Endodermal cell (in vitro differentiated cells): ENCODE measurements at regions not wholly inside any gene's neighbourhood (a gene's known extent, or its start where the extent isn't known, plus 50 kb on each side); places are given as distances from the start of the nearest gene placed in this dataset.

Experiments used
- DNase-seq: peaks from one replicate; pipeline ENCODE4 v3.0.0-alpha.2; 2017
- H3K27ac ChIP-seq: 2 replicates; pipeline ENCODE4 v1.5.1; 2013; ENCODE audit warnings: mild to moderate bottlenecking, low read depth, low read length, moderate library complexity
- H3K27me3 ChIP-seq: 2 replicates; pipeline ENCODE4 v1.6.1; 2013; ENCODE audit warnings: mild to moderate bottlenecking, low read length, moderate library complexity; ENCODE audit not compliant: insufficient read depth, control insufficient read depth, poor library complexity, severe bottlenecking
- H3K36me3 ChIP-seq: 2 replicates; pipeline ENCODE4 v1.7.0; 2013; ENCODE audit warnings: mild to moderate bottlenecking, low read length, moderate library complexity; ENCODE audit not compliant: control insufficient read depth, insufficient read depth
- H3K4me1 ChIP-seq: one replicate; pipeline ENCODE4 v1.7.0; 2013; ENCODE audit warnings: low read length; ENCODE audit not compliant: control insufficient read depth, insufficient read depth
- H3K4me3 ChIP-seq: 2 replicates; pipeline ENCODE4 v1.5.1; 2013; ENCODE audit warnings: mild to moderate bottlenecking, low read length, moderate library complexity
- H3K9ac ChIP-seq: 2 replicates; pipeline ENCODE4 v1.6.1; 2013; ENCODE audit warnings: mild to moderate bottlenecking, low read length, moderate library complexity; ENCODE audit not compliant: poor library complexity, severe bottlenecking; ENCODE audit errors: extremely low read depth
- H3K9me3 ChIP-seq: 2 replicates; pipeline ENCODE4 v1.6.1; 2013; ENCODE audit warnings: mild to moderate bottlenecking, low read length, moderate library complexity; ENCODE audit not compliant: control insufficient read depth
- H3K27ac Mint-ChIP-seq: 2 replicates; pipeline ENCODE4 v1.8.0; 2020; ENCODE audit warnings: mixed read lengths
- H3K27me3 Mint-ChIP-seq: 2 replicates; pipeline ENCODE4 v1.8.0; 2021; ENCODE audit warnings: mild to moderate bottlenecking, mixed read lengths; ENCODE audit not compliant: insufficient read depth
- H3K36me3 Mint-ChIP-seq: 2 replicates; pipeline ENCODE4 v1.8.0; 2020; ENCODE audit warnings: low read depth, mixed read lengths
- H3K4me1 Mint-ChIP-seq: 2 replicates; pipeline ENCODE4 v1.8.0; 2020; ENCODE audit warnings: mixed read lengths
- H3K4me3 Mint-ChIP-seq: 2 replicates; pipeline ENCODE4 v1.8.0; 2020; ENCODE audit warnings: mild to moderate bottlenecking, moderate library complexity, mixed read lengths
- H3K9me3 Mint-ChIP-seq: 2 replicates; pipeline ENCODE4 v1.8.0; 2020; ENCODE audit warnings: mild to moderate bottlenecking, mixed read lengths
- WGBS, 2 experiments: methylation state at CpG; one replicate each; pipeline versions ENCODE4 v1.1.5 to v1.1.7; 2013; ENCODE audit warnings: missing lambda C conversion rate in 2 of 2, mixed read lengths in 1 of 2; ENCODE audit not compliant: insufficient coverage in 1 of 2, insufficient read length in 1 of 2; 5-methylcytosine and 5-hydroxymethylcytosine counted together
- TF ChIP-seq, protein P1 (sequence below): fragments of 200-600 bp; sonication (generic); conservative IDR thresholded peaks from 2 replicates; pipeline ENCODE4 v1.5.0; 2021; ENCODE audit warnings: antibody characterized with exemption, mild to moderate bottlenecking

DNA sequence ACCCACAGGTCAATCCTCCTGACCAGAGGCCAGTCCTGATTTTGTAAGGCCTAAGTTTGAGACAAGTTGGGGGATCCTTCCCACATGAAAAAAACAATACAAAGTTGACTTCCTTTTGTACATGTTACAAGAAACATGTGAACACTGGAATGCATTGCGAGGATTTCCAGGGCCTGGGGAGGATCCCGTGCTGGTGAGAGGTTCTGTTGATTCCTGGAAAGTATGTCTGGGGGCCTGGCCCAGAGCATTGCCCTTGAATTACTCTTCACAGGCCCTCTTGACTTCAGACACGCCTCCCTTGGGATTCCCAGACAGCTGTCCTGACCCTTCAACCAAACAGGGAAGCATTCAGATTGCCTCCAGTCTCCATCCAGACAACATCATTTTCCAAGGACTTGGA is 234.2 kb upstream of the IRX2 start:
- Mint-ChIP-seq H3K9me3 (no peaks in the 10 kb centered on the region), H3K27ac (no peak overlapping the region), H3K4me3 (no peak overlapping the region), H3K4me1 (no peaks in the 10 kb centered on the region), H3K27me3 (peaks cover 1% of the 10 kb centered on the region), H3K36me3 (no peaks in the 10 kb centered on the region)
- TF ChIP-seq, protein P1, sequence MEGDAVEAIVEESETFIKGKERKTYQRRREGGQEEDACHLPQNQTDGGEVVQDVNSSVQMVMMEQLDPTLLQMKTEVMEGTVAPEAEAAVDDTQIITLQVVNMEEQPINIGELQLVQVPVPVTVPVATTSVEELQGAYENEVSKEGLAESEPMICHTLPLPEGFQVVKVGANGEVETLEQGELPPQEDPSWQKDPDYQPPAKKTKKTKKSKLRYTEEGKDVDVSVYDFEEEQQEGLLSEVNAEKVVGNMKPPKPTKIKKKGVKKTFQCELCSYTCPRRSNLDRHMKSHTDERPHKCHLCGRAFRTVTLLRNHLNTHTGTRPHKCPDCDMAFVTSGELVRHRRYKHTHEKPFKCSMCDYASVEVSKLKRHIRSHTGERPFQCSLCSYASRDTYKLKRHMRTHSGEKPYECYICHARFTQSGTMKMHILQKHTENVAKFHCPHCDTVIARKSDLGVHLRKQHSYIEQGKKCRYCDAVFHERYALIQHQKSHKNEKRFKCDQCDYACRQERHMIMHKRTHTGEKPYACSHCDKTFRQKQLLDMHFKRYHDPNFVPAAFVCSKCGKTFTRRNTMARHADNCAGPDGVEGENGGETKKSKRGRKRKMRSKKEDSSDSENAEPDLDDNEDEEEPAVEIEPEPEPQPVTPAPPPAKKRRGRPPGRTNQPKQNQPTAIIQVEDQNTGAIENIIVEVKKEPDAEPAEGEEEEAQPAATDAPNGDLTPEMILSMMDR, result no peak
- WGBS, 2 experiments, result 94 to 95% methylated on average over 3 of the region's 3 CpGs
- Histone ChIP-seq H3K36me3 (no peaks in the 10 kb centered on the region), H3K4me1 (no peaks in the 10 kb centered on the region), H3K9me3 (no peaks in the 10 kb centered on the region), H3K9ac (no peak overlapping the region), H3K27ac (no peak overlapping the region), H3K4me3 (no peak overlapping the region), H3K27me3 (no peaks in the 10 kb centered on the region)
- no peak for DNase-seq

DNA sequence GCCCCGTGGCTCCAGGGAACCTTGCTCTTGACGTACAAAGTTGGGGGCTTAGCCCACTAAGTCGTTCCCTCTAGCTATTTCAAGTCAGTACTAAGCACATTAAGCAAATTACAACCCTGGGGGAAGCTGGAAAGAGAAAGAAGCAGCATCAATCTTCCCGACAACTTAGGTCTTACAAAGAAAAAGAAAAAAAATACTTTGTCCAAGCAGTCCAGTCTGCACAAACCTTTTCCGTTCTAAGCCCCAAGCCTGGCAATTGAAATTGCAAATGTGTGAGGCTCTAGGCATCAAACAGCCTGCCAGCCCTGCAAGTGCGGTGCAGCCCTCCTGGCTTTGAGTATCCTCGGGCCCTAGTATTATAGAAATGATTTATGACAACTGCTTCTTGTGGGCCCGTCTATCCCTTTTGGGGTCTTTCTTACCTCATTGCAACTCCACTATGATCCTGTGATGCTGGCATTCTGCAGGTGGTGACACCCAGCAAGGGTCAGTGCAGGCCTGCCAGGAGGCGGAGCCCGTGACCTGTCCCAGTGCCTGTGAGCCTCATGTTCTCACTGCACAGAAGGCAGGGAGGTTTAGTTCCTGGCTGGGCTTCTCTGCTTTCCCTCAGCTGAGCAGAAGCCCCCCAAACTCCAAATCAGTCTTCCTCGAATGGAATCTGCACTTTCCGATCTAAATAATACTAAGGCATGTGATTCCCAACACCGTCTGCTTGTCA is 232.3 kb upstream of the IRX2 start:
- Mint-ChIP-seq H3K4me3 (no peak overlapping the region), H3K9me3 (no peaks in the 10 kb centered on the region), H3K4me1 (no peaks in the 10 kb centered on the region), H3K27me3 (no peaks in the 10 kb centered on the region), H3K27ac (no peak overlapping the region), H3K36me3 (no peaks in the 10 kb centered on the region)
- Histone ChIP-seq H3K36me3 (no peaks in the 10 kb centered on the region), H3K27ac (peak overlapping the region; percentile 52), H3K9ac (no peak overlapping the region), H3K27me3 (no peaks in the 10 kb centered on the region), H3K9me3 (no peaks in the 10 kb centered on the region), H3K4me3 (no peak overlapping the region), H3K4me1 (no peaks in the 10 kb centered on the region)
- TF ChIP-seq, protein P1, result no peak
- 87 to 89% methylated on average over 8 to 13 of the region's 13 CpGs for whole genome bisulfite sequencing, 2 experiments
- DNase-seq, result no peak

DNA sequence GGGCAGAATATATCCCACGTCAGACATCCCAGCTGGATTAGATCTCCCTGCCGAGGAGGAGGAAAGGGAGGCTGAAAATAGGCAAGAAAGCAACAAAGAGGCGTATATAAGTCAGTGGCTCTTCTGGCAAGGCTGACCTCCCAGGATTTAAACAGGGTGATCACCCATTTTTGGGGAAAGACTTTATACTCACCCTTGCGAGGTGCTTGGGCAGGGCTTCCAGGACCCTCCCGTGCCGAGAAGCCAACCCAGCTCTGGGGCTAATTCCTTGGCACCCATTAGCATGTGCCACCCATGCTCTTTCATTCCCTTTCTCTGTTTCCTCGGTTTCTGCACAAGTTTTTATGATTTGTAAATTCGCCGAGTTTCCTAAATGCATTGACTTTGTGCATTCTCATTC is 230.2 kb upstream of the IRX2 start:
- no peak overlapping the region for H3K27ac ChIP-seq
- Mint-ChIP-seq H3K27me3 (no peaks in the 10 kb centered on the region), H3K27ac (no peak overlapping the region), H3K9me3 (peaks cover 1% of the 10 kb centered on the region), H3K36me3 (no peaks in the 10 kb centered on the region), H3K4me3 (no peak overlapping the region), H3K4me1 (no peaks in the 10 kb centered on the region)
- H3K9ac ChIP-seq, result no peak overlapping the region
- no peaks in the 10 kb centered on the region for H3K27me3 ChIP-seq
- no peak overlapping the region for H3K4me3 ChIP-seq
- H3K36me3 ChIP-seq, result no peaks in the 10 kb centered on the region
- H3K4me1 ChIP-seq, result no peaks in the 10 kb centered on the region
- TF ChIP-seq, protein P1, result no peak
- no peak for DNase-seq
- H3K9me3 ChIP-seq, result no peaks in the 10 kb centered on the region
- 90 to 95% methylated on average over 9 of the region's 9 CpGs for WGBS, 2 experiments
